HT-29 (cell line): ENCODE measurements at regions not wholly inside any gene's neighbourhood (a gene's known extent, or its start where the extent isn't known, plus 50 kb on each side); places are given as distances from the start of the nearest gene placed in this dataset.

Experiments
- DNase-seq: peaks from one replicate; pipeline ENCODE4 v3.0.0-alpha.2; 2015; ENCODE audit warnings: low spot score

GRCh38 chr20:51076786-51077685 lies 54.1 kb upstream of the KCNG1 start:
- DNase-seq = no peak

- DNase-seq = no peak
Measured at GRCh38 chr20:51074062-51074461, 51.2 kb upstream of the KCNG1 start.
